K562 (cell line): ENCODE measurements at regions not wholly inside any gene's neighbourhood (a gene's known extent, or its start where the extent isn't known, plus 50 kb on each side); places are given as distances from the start of the nearest gene placed in this dataset.

Source experiments
- ATAC-seq: fragments of 200-7000 bp; cut with Tn5 transposase; 3 replicates; pipeline ENCODE4 v1.9.1; 2020; ENCODE audit warnings: moderate library complexity
- BruUV-seq: library from RNA; stranded (reverse); fragments of 400-500 nt; replicated peaks from 2 replicates; lab custom pipeline; 2021; lab: Mats Ljungman, UMichigan
- CTCF ChIA-PET: fragments of 300-600 bp; formaldehyde crosslinking; extraction: SDS; loops from one replicate; lab custom pipeline; 2021; ENCODE audit warnings: low intra/inter-chr PET ratio; lab: Yijun Ruan, JAX
- POLR2A ChIA-PET: fragments of 300-600, 350-650 bp; sonication (Branson Sonifier 250); formaldehyde crosslinking; extraction: SDS; loops from one replicate; lab custom pipeline; 2021; ENCODE audit warnings: antibody characterized with exemption, inconsistent platforms; lab: Yijun Ruan, JAX
- DNase-seq, 4 experiments: peaks; one replicate each; pipeline versions ENCODE4 v3.0.0 to v3.0.0-alpha.2; 2011 to 2018; ENCODE audit warnings: low spot score in 3 of 4, mixed read lengths in 3 of 4; ENCODE audit errors: extremely low read depth in 1 of 4
- FAIRE-seq: peaks from 2 replicates; lab custom pipeline; 2011; peaks lifted over from hg19 to GRCh38; lab: Jason Lieb, UNC
- H2AFZ ChIP-seq: 2 replicates; pipeline ENCODE4 v1.6.0; 2011; ENCODE audit warnings: low read depth, low read length, control low read depth, inconsistent platforms
- H3K27ac ChIP-seq: fragments of 200-600 bp; 3 replicates; pipeline ENCODE4 v1.8.0; 2011; ENCODE audit warnings: low read depth, mild to moderate bottlenecking, control low read depth, inconsistent platforms, low read length, moderate library complexity, mixed read lengths; ENCODE audit errors: extremely low read depth
- H3K27me3 ChIP-seq, 2 experiments: fragments of 300-600 bp in 1 of 2; 2 replicates in 1 of 2; 3 replicates in 1 of 2; pipeline versions ENCODE4 v1.6.0 to v1.8.0; 2011; ENCODE audit warnings: inconsistent platforms in 2 of 2, low read length in 2 of 2, mild to moderate bottlenecking in 1 of 2, mixed read lengths in 1 of 2, moderate library complexity in 1 of 2; ENCODE audit not compliant: control insufficient read depth in 2 of 2, insufficient read depth in 2 of 2
- H3K36me3 ChIP-seq: fragments of 300-600 bp; 3 replicates; pipeline ENCODE4 v1.8.0; 2011; ENCODE audit warnings: mild to moderate bottlenecking, low read length, inconsistent platforms; ENCODE audit not compliant: control insufficient read depth, insufficient read depth
- H3K4me1 ChIP-seq, 2 experiments: fragments of 200-600 bp in 1 of 2; replicated peaks in 1 of 2; 2 replicates in 1 of 2; 3 replicates in 1 of 2; pipeline versions ENCODE4 v1.5.1 to v1.8.0; 2011; ENCODE audit warnings: inconsistent platforms in 2 of 2, low read length in 2 of 2, mild to moderate bottlenecking in 1 of 2, mixed read lengths in 1 of 2, moderate library complexity in 1 of 2; ENCODE audit not compliant: control insufficient read depth in 2 of 2, insufficient read depth in 2 of 2
- H3K4me2 ChIP-seq: 2 replicates; pipeline ENCODE4 v1.6.1; 2011; ENCODE audit warnings: low read length, control low read depth, inconsistent platforms, mixed read lengths; ENCODE audit not compliant: insufficient read depth
- H3K4me3 ChIP-seq: fragments of 200-600 bp; sonication (generic), shearing (Covaris generic); 2 replicates; pipeline ENCODE4 v1.5.1; 2016; ENCODE audit warnings: control low read depth, inconsistent platforms
- H3K79me2 ChIP-seq: fragments of 200-600 bp; 3 replicates; pipeline ENCODE4 v1.8.0; 2011; ENCODE audit warnings: low read length, inconsistent platforms; ENCODE audit not compliant: control insufficient read depth, insufficient read depth
- H3K9ac ChIP-seq, 2 experiments: 2 replicates each; pipeline versions ENCODE4 v1.6.0 to v1.6.1; 2011; ENCODE audit warnings: low read depth in 2 of 2, low read length in 2 of 2, control low read depth in 1 of 2, inconsistent platforms in 1 of 2, mild to moderate bottlenecking in 1 of 2, mixed read lengths in 1 of 2; ENCODE audit not compliant: insufficient read depth in 1 of 2
- H3K9me1 ChIP-seq: one replicate; pipeline ENCODE4 v1.6.0; 2011; ENCODE audit warnings: inconsistent platforms, mild to moderate bottlenecking, low read length, moderate library complexity; ENCODE audit not compliant: control insufficient read depth, insufficient read depth
- H3K9me3 ChIP-seq: replicated peaks from 2 replicates; pipeline ENCODE4 v1.5.1; 2011; ENCODE audit warnings: low read depth, low read length, inconsistent platforms; ENCODE audit not compliant: control insufficient read depth, insufficient read depth
- H4K20me1 ChIP-seq: replicated peaks from 2 replicates; pipeline ENCODE4 v1.6.1; 2011; ENCODE audit warnings: low read length, inconsistent platforms, mixed read lengths; ENCODE audit not compliant: control insufficient read depth, insufficient read depth
- CHD2 ChIP-seq: IDR thresholded peaks from 2 replicates; pipeline ENCODE4 v1.6.1; 2011; ENCODE audit warnings: low read depth, low read length
- CREBBP ChIP-seq: IDR thresholded peaks from one replicate; pipeline ENCODE4 v1.6.1; 2012; ENCODE audit warnings: low read depth, mild to moderate bottlenecking, control low read depth, inconsistent platforms, low read length
- HDAC1 ChIP-seq, 2 experiments: fragments of 450-650 bp; IDR thresholded peaks; 2 replicates each; pipeline ENCODE4 v1.6.1; 2016 to 2017; ENCODE audit warnings: inconsistent platforms in 1 of 2, mild to moderate bottlenecking in 1 of 2, moderate library complexity in 1 of 2
- HLTF ChIP-seq: fragments of 450-650 bp; IDR thresholded peaks from 2 replicates; pipeline ENCODE4 v1.6.1; 2016
- MTA1 ChIP-seq: fragments of 450-650 bp; IDR thresholded peaks from 2 replicates; pipeline ENCODE4 v1.6.1; 2017; ENCODE audit warnings: borderline replicate concordance
- NCOR1 ChIP-seq: fragments of 450-650 bp; IDR thresholded peaks from 2 replicates; pipeline ENCODE4 v1.6.1; 2016; ENCODE audit warnings: mild to moderate bottlenecking, moderate library complexity
- NFIC ChIP-seq: fragments of 450-650 bp; IDR thresholded peaks from 2 replicates; pipeline ENCODE4 v1.6.1; 2017; ENCODE audit warnings: mild to moderate bottlenecking, inconsistent platforms
- PCBP1 ChIP-seq: fragments of 200-400 bp; formaldehyde crosslinking; IDR thresholded peaks from 2 replicates; pipeline ENCODE4 v1.6.1; 2018; ENCODE audit warnings: mild to moderate bottlenecking, low read depth, low read length; ENCODE audit not compliant: poor library complexity, severe bottlenecking
- PHB ChIP-seq: fragments of 250-450 bp; sonication (Bioruptor Pico); IDR thresholded peaks from 2 replicates; pipeline ENCODE4 v1.5.0; 2021
- RCOR1 ChIP-seq, 2 experiments: IDR thresholded peaks; 2 replicates each; pipeline ENCODE4 v1.6.1; 2012; ENCODE audit warnings: low read depth in 2 of 2, low read length in 2 of 2, borderline replicate concordance in 1 of 2, improper control_type of control experiment in 1 of 2
- SIN3A ChIP-seq, 2 experiments: fragments of 150-350 bp in 1 of 2; IDR thresholded peaks; 2 replicates each; pipeline ENCODE4 v1.6.1; 2011 to 2016; ENCODE audit warnings: borderline replicate concordance in 2 of 2, low read depth in 2 of 2, low read length in 2 of 2, mild to moderate bottlenecking in 2 of 2, moderate library complexity in 2 of 2; ENCODE audit not compliant: control insufficient read depth in 1 of 2
- ZNF143 ChIP-seq: sonication (generic); formaldehyde crosslinking; IDR thresholded peaks from 2 replicates; pipeline ENCODE4 v1.9.0; 2022; ENCODE audit warnings: mild to moderate bottlenecking, missing genetic modification reagents
- ZNF347 ChIP-seq: fragments of 450-650 bp; formaldehyde crosslinking; IDR thresholded peaks from 2 replicates; pipeline ENCODE4 v1.4.0; 2020; ENCODE audit warnings: low read depth, mild to moderate bottlenecking, moderate library complexity
- ZNF699 ChIP-seq: fragments of 250-450 bp; sonication (Bioruptor Pico); IDR thresholded peaks from 2 replicates; pipeline ENCODE4 v1.8.0; 2021; ENCODE audit warnings: mild to moderate bottlenecking, moderate library complexity; ENCODE audit not compliant: insufficient replicate concordance
- ZSCAN29 ChIP-seq: fragments of 450-650 bp; IDR thresholded peaks from 2 replicates; pipeline ENCODE4 v1.6.1; 2017
- WGBS: fragments of 100-300 bp; shearing (Covaris generic); methylation state at CpG from one replicate; pipeline ENCODE4 v1.1.6; 2016; ENCODE audit warnings: low coverage, mixed read lengths; ENCODE audit not compliant: insufficient coverage; ENCODE audit errors: missing lambda C conversion rate; 5-methylcytosine and 5-hydroxymethylcytosine counted together
- in situ Hi-C: fragments of 300-500 bp; cut with MboI; formaldehyde crosslinking; loops from 4 replicates; pipeline ENCODE4 v1.15.0; 2018; ENCODE audit warnings: inconsistent platforms, mixed read lengths
- intact Hi-C: fragments of 100-400 bp; cut with micrococcal nuclease; formaldehyde crosslinking; loops from 2 replicates; pipeline ENCODE4 v1.14.2; 2022
- TF ChIP-seq, protein P1 (sequence below): sonication (generic); formaldehyde crosslinking; IDR thresholded peaks from 2 replicates; pipeline ENCODE4 v1.8.1; 2023; ENCODE audit warnings: mild to moderate bottlenecking, missing genetic modification reagents
- TF ChIP-seq, protein P2 (sequence below): fragments of 250-450 bp; sonication (Bioruptor Pico); IDR thresholded peaks from 2 replicates; pipeline ENCODE4 v1.6.1; 2021; ENCODE audit warnings: mild to moderate bottlenecking
- TF ChIP-seq, protein P3 (sequence below): fragments of 250-450 bp; sonication (Bioruptor Pico); IDR thresholded peaks from 2 replicates; pipeline ENCODE4 v1.8.0; 2022; ENCODE audit warnings: inconsistent platforms, mild to moderate bottlenecking, moderate library complexity, borderline replicate concordance

DNA sequence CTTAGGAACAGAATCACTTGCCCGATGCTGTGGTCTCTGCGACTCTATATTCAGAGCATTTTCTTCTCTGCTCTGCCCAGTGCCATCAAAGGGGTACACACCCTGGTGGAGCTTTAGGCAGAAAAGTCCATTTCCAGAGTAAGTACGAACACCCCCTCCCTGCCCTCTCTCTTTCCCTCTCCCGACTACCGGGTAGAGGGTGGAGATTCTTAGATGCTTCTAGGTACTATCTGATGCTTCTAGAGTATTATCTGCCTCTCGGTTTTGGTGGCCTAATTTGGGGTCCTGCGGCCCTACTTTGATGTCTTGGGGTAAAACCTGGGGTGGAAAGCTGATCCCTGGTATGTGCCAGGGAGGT is 245.4 kb upstream of the SOX4 start (continued):
- TF ChIP-seq, protein P1, sequence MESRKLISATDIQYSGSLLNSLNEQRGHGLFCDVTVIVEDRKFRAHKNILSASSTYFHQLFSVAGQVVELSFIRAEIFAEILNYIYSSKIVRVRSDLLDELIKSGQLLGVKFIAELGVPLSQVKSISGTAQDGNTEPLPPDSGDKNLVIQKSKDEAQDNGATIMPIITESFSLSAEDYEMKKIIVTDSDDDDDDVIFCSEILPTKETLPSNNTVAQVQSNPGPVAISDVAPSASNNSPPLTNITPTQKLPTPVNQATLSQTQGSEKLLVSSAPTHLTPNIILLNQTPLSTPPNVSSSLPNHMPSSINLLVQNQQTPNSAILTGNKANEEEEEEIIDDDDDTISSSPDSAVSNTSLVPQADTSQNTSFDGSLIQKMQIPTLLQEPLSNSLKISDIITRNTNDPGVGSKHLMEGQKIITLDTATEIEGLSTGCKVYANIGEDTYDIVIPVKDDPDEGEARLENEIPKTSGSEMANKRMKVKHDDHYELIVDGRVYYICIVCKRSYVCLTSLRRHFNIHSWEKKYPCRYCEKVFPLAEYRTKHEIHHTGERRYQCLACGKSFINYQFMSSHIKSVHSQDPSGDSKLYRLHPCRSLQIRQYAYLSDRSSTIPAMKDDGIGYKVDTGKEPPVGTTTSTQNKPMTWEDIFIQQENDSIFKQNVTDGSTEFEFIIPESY (CRISPR knock-in tag): no peak
- TF ChIP-seq ZSCAN29 (no peak), CHD2 (no peak), PHB (no peak), NCOR1 (no peak), ZNF143 (no peak)

DNA sequence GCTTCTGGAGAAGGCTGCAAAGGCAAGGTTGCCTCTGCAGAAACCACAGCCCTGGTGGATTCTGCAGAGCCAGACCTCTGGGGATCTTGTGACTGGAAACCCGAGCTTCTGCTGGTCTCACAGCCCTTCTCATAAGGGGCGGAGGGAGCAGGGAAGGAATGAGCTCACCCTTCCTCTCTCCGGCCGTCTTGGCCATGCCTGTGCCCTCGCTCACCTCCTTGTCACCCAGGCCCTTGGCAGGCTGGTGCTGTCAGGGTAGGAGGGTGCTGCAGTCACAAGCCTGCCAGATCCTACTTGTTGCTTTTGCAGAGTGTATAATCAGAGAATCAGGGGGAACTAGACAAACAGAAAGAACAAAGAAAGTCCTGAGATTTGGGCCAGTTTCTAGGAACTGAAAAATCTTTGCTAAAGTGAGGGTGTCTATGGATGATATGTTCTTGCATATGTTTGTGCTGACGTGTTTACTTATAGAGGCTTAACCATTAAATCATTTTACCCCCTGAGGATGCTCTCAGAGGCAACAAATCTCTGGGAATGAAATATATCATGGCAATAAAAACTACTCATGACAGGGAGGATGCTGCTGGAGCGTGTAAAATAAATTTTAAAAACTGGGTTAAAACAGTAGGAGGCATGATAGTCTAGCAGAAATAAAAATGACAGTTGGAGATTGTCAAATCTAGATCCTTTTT is 244.9 kb upstream of the SOX4 start:
- intact Hi-C loops: no loop called here
- H2AFZ ChIP-seq: no peak overlapping the region
- TF ChIP-seq ZNF347 (no peak), HLTF (no peak), HDAC1 (IDR thresholded peaks at IDR 0.05) (no peak), CREBBP (no peak), ZNF699 (CRISPR knock-in tag) (no peak), PCBP1 (no peak), NFIC (no peak), MTA1 (no peak), SIN3A (IDR thresholded peaks at IDR 0.05; ENCODE audit: borderline replicate concordance in 2 of 2, control insufficient read depth in 1 of 2, low read depth in 2 of 2, low read length in 2 of 2) (no peak), RCOR1 (IDR thresholded peaks at IDR 0.05; ENCODE audit: borderline replicate concordance in 1 of 2, low read depth in 2 of 2, low read length in 2 of 2) (no peak)
- TF ChIP-seq, protein P2, sequence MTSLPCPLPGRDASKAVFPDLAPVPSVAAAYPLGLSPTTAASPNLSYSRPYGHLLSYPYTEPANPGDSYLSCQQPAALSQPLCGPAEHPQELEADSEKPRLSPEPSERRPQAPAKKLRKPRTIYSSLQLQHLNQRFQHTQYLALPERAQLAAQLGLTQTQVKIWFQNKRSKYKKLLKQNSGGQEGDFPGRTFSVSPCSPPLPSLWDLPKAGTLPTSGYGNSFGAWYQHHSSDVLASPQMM (CRISPR knock-in tag): no peak
- TF ChIP-seq, protein P3, sequence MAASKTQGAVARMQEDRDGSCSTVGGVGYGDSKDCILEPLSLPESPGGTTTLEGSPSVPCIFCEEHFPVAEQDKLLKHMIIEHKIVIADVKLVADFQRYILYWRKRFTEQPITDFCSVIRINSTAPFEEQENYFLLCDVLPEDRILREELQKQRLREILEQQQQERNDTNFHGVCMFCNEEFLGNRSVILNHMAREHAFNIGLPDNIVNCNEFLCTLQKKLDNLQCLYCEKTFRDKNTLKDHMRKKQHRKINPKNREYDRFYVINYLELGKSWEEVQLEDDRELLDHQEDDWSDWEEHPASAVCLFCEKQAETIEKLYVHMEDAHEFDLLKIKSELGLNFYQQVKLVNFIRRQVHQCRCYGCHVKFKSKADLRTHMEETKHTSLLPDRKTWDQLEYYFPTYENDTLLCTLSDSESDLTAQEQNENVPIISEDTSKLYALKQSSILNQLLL (CRISPR knock-in tag): no peak

More for the DNA sequence above, 244.9 kb upstream of the SOX4 start:
- Histone ChIP-seq H3K4me2 (no peak overlapping the region), H4K20me1 (no peaks in the 10 kb centered on the region), H3K9me1 (no peaks in the 10 kb centered on the region), H3K27ac (no peak overlapping the region), H3K9me3 (no peaks in the 10 kb centered on the region), H3K9ac (no peak overlapping the region), H3K79me2 (no peaks in the 10 kb centered on the region), H3K4me3 (no peak overlapping the region), H3K36me3 (no peaks in the 10 kb centered on the region), H3K27me3 (peaks cover 0 to 5% of the 10 kb centered on the region in 2 experiments; a peak in 2 of 5 replicates), H3K4me1 (no peaks in the 10 kb centered on the region)
- ATAC-seq (no peak), DNase-seq (no peak), FAIRE-seq (no peak)
- 0% methylated on average over 7 of the region's 7 CpGs for WGBS
- POLR2A ChIA-PET: interaction anchor here (0.8 kb wide), 1 partner anchor 23 kb away, joined by 3 read pairs; no protein-coding TSS in a partner anchor
- no TSS peak for BruUV-seq
- in situ Hi-C loops: no loop called here
- CTCF ChIA-PET: no interaction called here
